GM08714 (cell line): ENCODE measurements at regions not wholly inside any gene's neighbourhood (a gene's known extent, or its start where the extent isn't known, plus 50 kb on each side); places are given as distances from the start of the nearest gene placed in this dataset.
"Not testable (repeated sequence)": the region's sequence is repeated elsewhere in the genome, so short reads cannot be mapped to it uniquely, and the experiment has no call there.

Experiments used
- H3K4me3 ChIP-seq: fragments of 200-500 bp; sonication (Bioruptor generic); 2 replicates; pipeline ENCODE4 v1.5.1; 2014; ENCODE audit warnings: mild to moderate bottlenecking, low read length, inconsistent platforms
- ZNF274 ChIP-seq: IDR thresholded peaks from 2 replicates; pipeline ENCODE4 v1.6.1; 2012; ENCODE audit warnings: mild to moderate bottlenecking, low read depth, low read length

GRCh38 chr6:44006123-44006871 lies 121.0 kb downstream of the MRPL14 start:
- H3K4me3 ChIP-seq, result no peak overlapping the region
- no peak for TF ChIP-seq ZNF274

DNA sequence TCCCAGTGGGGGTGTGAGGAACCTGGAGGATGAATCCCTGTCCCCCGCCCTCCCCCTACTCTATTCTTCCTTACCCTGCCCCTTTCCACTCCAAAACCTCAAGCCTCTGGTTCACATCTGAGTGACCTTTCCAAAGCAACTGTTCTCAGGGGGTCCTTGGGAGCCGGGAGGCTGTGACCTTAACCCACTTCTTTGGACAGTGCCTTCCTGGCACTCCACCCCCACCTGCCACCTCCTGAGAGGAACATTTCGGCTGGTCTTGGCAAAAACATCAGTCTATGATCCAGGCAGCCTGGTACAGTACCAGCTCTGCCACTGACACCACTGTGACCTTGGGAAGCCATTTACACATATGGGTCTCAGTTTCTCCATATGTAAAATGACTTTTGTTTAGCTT lies 121.7 kb downstream of the MRPL14 start:
- TF ChIP-seq ZNF274, result no peak
- no peak overlapping the region for H3K4me3 ChIP-seq

- H3K4me3 ChIP-seq, result no peak overlapping the region
- TF ChIP-seq ZNF274, result no peak
Measured at GRCh38 chr6:44004625-44005506, 122.4 kb downstream of the MRPL14 start.

- H3K4me3 ChIP-seq, result no peak overlapping the region
- no peak for TF ChIP-seq ZNF274
Measured at GRCh38 chr6:44004136-44004535, 123.1 kb downstream of the MRPL14 start.

DNA sequence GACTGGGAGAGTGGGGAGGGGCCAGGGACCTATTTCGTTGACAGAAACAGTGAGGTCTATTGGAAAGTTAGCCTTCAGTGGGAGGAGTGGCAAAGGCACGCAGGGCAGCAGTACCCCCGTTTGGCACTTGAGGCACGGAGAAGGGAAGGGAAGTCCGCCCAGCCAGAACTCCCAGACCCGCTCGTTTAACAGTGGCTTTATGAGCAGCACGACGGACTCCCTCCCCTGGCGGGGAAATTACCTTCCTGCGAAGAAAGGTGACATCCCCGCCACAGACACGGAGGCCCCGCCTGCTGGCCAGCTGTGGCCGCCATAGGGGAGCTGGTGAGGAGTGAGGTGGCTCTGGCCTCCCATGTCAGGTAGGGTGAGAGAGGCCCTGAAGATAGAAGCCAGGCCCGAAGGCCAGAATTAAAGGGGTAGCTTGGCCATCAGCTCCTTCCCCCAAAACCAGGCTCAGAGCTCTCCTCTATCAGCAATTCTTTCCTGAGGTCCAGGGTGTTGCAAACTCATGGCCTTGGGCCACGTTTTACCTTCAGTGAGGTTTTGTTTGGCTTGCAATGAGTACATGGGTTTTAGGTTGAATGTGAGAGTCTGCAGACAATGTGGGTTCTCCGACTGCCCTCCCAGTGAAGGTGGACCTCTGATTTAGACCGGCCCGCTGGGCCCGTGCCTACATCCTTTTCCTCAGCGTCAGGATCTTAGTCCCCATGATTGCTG lies 123.7 kb downstream of the MRPL14 start:
- TF ChIP-seq ZNF274, result no peak
- no peak overlapping the region for H3K4me3 ChIP-seq

GRCh38 chr6:44002593-44003344 lies 124.5 kb downstream of the MRPL14 start:
- no peak for TF ChIP-seq ZNF274
- peak overlapping the region; percentile 9; the same call in 1 of the 2 replicates for H3K4me3 ChIP-seq

GRCh38 chr6:44002067-44002592 lies 125.1 kb downstream of the MRPL14 start:
- H3K4me3 ChIP-seq, result no peak overlapping the region; the same call in 1 of the 2 replicates
- no peak for TF ChIP-seq ZNF274

DNA sequence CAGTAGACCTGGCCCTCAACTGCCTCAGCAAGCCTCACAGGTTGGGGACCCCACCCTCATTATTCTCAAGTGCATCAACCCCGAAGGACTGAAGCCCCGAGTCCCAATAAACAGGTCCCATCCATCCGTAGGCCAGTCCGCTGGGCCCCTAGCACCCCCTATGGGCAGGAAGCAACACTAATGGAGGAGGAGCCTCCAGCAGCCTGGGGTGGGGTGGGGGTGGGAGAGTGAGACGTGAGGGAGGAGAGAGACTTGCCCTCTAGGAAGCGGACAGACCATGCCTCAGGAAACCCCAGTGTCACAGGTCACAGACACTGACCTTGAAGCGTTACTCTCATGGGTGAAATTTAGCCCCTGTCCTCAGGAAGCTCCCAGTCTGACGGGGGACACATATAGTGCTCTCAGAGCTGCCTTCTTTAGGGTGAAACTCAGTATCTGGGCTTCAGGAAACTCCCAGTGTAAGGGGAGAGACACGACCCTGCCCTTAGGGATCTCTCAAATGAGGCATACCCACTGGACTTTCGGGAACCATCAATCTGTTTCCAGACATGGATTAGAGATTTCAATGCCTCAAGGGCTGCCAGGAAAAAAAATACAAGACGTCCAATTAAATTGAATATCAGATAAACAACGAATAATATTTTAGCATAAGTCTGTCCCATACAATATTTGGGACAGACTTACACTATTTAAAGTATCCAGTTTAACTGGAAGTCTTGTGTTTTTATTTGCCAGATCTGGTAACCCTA lies 125.8 kb downstream of the MRPL14 start:
- no peak overlapping the region for H3K4me3 ChIP-seq
- TF ChIP-seq ZNF274, result no peak

- TF ChIP-seq ZNF274, result no peak
- H3K4me3 ChIP-seq, result no peak overlapping the region
Measured at GRCh38 chr6:44000164-44000842, 126.9 kb downstream of the MRPL14 start.

- H3K4me3 ChIP-seq, result no peak overlapping the region
- TF ChIP-seq ZNF274, result no peak
Measured at GRCh38 chr6:43999628-44000027, 127.6 kb downstream of the MRPL14 start.

DNA sequence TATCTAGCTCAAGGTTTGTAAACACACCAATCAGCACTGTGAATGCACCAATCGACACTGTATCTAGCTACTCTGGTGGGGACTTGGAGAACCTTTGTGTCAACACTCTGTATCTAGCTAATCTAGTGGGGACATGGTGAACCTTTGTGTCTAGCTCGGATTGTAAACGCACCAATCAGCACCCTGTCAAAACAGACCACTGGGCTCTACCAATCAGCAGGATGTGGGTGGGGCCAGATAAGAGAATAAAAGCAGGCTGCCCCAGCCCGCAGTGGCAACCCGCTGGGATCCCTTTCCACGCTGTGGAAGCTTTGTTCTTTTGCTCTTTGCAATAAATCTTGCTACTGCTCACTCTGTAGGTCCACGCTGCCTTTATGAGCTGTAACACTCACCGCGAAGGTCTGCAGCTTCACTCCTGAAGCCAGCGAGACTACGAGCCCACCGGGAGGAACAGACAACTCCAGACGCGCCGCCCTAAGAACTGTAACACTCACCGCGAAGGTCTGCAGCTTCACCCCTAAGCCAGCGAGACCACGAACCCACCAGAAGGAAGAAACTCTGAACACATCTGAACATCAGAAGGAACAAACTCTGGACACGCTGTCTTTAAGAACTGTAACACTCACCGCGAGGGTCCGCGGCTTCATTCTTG lies 128.5 kb downstream of the MRPL14 start:
- H3K4me3 ChIP-seq, result not testable (repeated sequence)

DNA sequence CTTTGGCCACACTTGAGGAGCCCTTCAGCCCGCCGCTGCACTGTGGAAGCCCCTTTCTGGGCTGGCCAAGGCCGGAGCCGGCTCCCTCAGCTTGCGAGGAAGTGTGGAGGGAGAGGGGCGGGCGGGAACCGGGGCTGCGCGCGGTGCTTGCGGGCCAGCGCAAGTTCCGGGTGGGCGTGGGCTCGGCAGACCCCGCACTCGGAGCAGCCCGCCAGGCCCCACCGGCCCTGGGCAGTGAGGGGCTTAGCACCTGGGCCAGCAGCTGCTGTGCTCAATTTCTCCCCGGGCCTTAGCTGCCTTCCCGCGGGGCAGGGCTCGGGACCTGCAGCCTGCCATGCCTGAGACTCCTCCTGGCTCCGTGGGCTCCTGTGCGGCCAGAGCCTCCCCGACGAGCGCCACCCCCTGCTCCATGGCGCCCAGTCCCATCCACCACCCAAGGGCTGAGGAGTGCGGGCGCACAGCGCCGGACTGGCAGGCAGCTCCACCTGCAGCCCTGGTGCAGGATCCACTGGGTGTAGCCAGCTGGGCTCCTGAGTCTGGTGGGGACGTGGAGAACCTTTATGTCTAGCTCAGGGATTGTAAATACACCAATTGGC lies 129.2 kb downstream of the MRPL14 start:
- not testable (repeated sequence) for H3K4me3 ChIP-seq

DNA sequence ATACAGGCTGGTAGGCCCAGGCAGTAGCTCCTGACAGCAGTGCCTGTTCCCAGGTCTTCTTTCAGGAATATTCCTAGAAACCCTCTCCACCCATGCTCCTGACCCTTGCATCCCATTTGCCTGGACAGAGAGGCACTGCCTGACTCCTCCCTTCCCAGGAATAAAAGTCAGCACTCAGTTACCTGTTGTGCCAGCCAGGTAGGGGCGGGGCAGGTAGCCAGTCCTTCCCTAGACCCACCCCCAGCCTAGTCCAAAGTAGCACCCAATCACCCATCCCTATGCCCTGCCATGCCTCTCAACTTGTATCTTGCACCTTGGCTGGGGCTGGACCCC lies 129.9 kb downstream of the MRPL14 start:
- TF ChIP-seq ZNF274, result no peak
- no peak overlapping the region for H3K4me3 ChIP-seq
